Karpas-422 (cell line): ENCODE measurements at regions not wholly inside any gene's neighbourhood (a gene's known extent, or its start where the extent isn't known, plus 50 kb on each side); places are given as distances from the start of the nearest gene placed in this dataset.

Source experiments
- DNase-seq: peaks from one replicate; pipeline ENCODE4 v3.0.0-alpha.2; 2015
- H2AFZ ChIP-seq: fragments of 200-600 bp; sonication (generic); 2 replicates; pipeline ENCODE4 v1.6.1; 2014; ENCODE audit warnings: antibody characterized with exemption, low read length, mixed read lengths
- H3K27ac ChIP-seq: fragments of 200-600 bp; sonication (generic); 2 replicates; pipeline ENCODE4 v1.5.1; 2014; ENCODE audit warnings: mild to moderate bottlenecking, low read length, moderate library complexity
- H3K27me3 ChIP-seq: fragments of 200-600 bp; sonication (generic); 2 replicates; pipeline ENCODE4 v1.6.1; 2014; ENCODE audit warnings: low read length, mixed read lengths
- H3K36me3 ChIP-seq: fragments of 200-600 bp; sonication (generic); 2 replicates; pipeline ENCODE4 v1.6.1; 2014; ENCODE audit warnings: low read length, mixed read lengths; ENCODE audit not compliant: insufficient read depth
- H3K4me1 ChIP-seq: fragments of 200-600 bp; sonication (generic); 2 replicates; pipeline ENCODE4 v1.6.1; 2014; ENCODE audit warnings: mild to moderate bottlenecking, low read length, mixed read lengths
- H3K4me2 ChIP-seq: fragments of 200-600 bp; sonication (generic); 2 replicates; pipeline ENCODE4 v1.6.1; 2014; ENCODE audit warnings: low read length, low read depth, mild to moderate bottlenecking; ENCODE audit not compliant: poor library complexity, severe bottlenecking
- H3K4me3 ChIP-seq: fragments of 200-600 bp; sonication (generic); 2 replicates; pipeline ENCODE4 v1.5.1; 2014; ENCODE audit warnings: mild to moderate bottlenecking, antibody characterized with exemption, low read length, mixed read lengths
- H3K79me2 ChIP-seq: fragments of 200-600 bp; sonication (generic); 2 replicates; pipeline ENCODE4 v1.6.1; 2014; ENCODE audit warnings: mild to moderate bottlenecking, low read length, mixed read lengths
- H3K9ac ChIP-seq: fragments of 200-600 bp; sonication (generic); 2 replicates; pipeline ENCODE4 v1.6.0; 2014; ENCODE audit warnings: low read length
- H3K9me2 ChIP-seq: fragments of 200-600 bp; sonication (generic), shearing (Covaris generic); replicated peaks from 2 replicates; pipeline ENCODE4 v1.6.0; 2014; ENCODE audit warnings: mild to moderate bottlenecking, low read length, moderate library complexity; ENCODE audit not compliant: insufficient read depth
- H3K9me3 ChIP-seq: fragments of 300-700, 200-600 bp; sonication (generic); 2 replicates; pipeline ENCODE4 v1.6.1; 2014; ENCODE audit warnings: low read length, mixed read lengths
- H4K20me1 ChIP-seq: fragments of 200-600 bp; sonication (generic); 2 replicates; pipeline ENCODE4 v1.6.1; 2014; ENCODE audit warnings: mild to moderate bottlenecking, antibody characterized with exemption, low read length, low read depth; ENCODE audit not compliant: insufficient read depth

DNA sequence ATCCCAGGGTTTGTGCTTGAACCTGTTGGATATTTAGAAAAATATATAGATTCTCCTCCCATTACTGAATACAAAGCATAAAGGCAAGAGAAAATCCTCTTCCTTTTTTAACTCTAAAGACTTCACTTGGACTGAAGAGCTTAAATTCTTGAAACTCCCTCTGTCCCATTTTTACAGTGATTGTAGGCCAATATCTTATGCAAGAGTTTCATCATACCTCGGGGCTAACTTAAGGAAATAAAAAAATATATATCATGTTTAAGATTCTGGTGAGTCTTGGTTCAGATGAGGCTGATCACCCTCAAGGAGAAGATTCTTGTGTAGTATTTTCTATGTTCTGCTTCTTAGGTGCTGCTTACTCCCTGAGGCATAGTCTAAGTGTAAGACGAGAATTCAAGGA lies 1449.6 kb downstream of the C4orf33 start:
- Histone ChIP-seq H3K36me3 (no peaks in the 10 kb centered on the region), H3K9me3 (peaks cover 9% of the 10 kb centered on the region), H3K27me3 (no peaks in the 10 kb centered on the region), H3K27ac (no peak overlapping the region), H3K4me3 (no peak overlapping the region), H3K4me1 (no peaks in the 10 kb centered on the region), H3K9me2 (no peaks in the 10 kb centered on the region), H3K9ac (no peak overlapping the region), H3K4me2 (no peak overlapping the region), H3K79me2 (no peaks in the 10 kb centered on the region), H2AFZ (no peak overlapping the region), H4K20me1 (no peaks in the 10 kb centered on the region)
- DNase-seq, result no peak

DNA sequence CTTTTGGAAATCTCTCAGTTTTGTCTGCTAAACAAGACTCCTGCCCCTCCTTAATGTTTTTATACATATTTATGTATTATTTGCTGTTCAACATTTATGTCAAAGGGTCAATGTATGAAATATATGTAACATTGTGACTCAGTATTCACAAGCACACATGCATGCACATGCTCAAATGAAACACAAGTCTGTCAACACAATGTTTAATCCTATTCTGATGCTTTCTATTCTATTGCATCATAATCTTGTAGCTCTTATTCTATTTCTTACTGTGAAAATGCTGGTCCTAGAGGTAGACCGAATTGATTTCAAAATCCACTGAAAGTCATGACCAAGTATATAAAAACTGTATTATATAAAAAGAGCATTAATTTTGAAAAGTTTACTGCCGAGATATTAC lies 1463.3 kb downstream of the C4orf33 start:
- Histone ChIP-seq H3K27ac (no peak overlapping the region), H2AFZ (no peak overlapping the region), H3K4me2 (no peak overlapping the region), H3K4me3 (no peak overlapping the region), H4K20me1 (no peaks in the 10 kb centered on the region), H3K9me3 (peaks cover 12% of the 10 kb centered on the region), H3K79me2 (no peaks in the 10 kb centered on the region), H3K9me2 (no peaks in the 10 kb centered on the region), H3K4me1 (no peaks in the 10 kb centered on the region), H3K9ac (no peak overlapping the region), H3K27me3 (no peaks in the 10 kb centered on the region), H3K36me3 (no peaks in the 10 kb centered on the region)
- no peak for DNase-seq

DNA sequence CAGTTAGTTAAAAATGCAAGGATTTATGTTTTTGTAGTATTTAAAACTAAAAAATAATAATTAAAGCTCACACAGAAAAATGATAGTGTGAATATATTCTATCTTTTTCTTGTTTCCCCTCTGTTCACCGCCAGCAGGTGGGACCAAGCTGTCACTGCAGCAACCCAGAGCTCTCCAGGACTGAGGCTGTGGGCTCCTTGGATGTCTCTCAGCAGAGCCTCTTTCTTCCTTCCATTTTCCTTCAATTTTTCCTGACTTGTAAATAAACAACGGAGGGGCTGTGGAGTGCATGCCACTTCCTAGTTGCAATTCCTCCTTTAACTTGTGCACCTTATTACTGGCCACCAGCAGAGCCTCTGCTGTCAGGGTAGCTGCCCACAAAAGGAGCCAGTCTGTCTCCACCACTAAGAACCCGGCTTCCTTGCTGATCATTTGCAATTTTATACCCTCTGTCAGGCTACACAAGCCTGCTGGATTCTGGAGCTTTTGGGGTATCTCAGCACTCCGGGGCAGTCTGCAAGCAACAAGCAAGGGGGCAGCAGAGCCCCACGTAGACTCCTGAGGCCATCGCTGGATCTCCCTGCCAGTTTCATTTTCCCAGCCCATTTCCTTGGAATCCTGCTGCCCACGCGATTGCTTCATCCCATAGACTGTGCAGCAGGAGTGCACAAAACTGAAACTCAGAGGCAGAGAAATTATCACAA lies 1467.4 kb downstream of the C4orf33 start:
- DNase-seq, result no peak
- no peaks in the 10 kb centered on the region for H3K79me2 ChIP-seq
- no peak overlapping the region for H3K9ac ChIP-seq
- H4K20me1 ChIP-seq, result no peaks in the 10 kb centered on the region
- no peak overlapping the region for H3K27ac ChIP-seq
- H2AFZ ChIP-seq, result no peak overlapping the region
- no peak overlapping the region for H3K4me2 ChIP-seq
- no peak overlapping the region for H3K4me3 ChIP-seq
- H3K9me2 ChIP-seq, result no peaks in the 10 kb centered on the region
- H3K9me3 ChIP-seq, result peaks cover 7% of the 10 kb centered on the region; the same call in 1 of the 2 replicates
- no peaks in the 10 kb centered on the region for H3K27me3 ChIP-seq
- no peaks in the 10 kb centered on the region for H3K4me1 ChIP-seq
- no peaks in the 10 kb centered on the region for H3K36me3 ChIP-seq

- Histone ChIP-seq H3K9ac (no peak overlapping the region), H3K36me3 (no peaks in the 10 kb centered on the region), H3K9me2 (no peaks in the 10 kb centered on the region), H3K4me3 (no peak overlapping the region), H3K27me3 (no peaks in the 10 kb centered on the region), H3K79me2 (no peaks in the 10 kb centered on the region), H3K9me3 (peaks cover 12% of the 10 kb centered on the region; the same call in 1 of the 2 replicates), H4K20me1 (no peaks in the 10 kb centered on the region), H3K4me2 (no peak overlapping the region), H3K27ac (no peak overlapping the region), H3K4me1 (no peaks in the 10 kb centered on the region), H2AFZ (no peak overlapping the region)
- DNase-seq, result no peak
Observed at GRCh38 chr4:130563889-130564418, 1468.0 kb downstream of the C4orf33 start.

DNA sequence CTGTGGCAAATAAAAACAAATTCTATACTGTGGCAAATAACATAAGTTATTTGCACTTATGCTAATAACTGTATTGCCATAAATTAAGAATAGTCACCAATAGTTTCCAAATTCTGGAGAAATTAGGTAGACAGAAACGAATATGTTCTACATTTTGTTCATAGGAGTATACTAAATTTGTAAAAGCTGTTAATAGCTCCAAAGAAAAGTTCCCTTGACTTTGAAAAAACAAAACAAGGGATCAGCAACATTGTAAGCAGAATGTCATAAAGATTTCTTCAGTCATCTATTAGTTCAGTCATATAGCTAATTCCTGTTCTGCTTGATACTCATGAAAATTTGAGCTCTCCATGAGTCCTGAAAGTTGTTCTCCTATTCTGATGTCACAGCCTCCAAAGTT lies 1472.8 kb downstream of the C4orf33 start:
- no peak overlapping the region for H2AFZ ChIP-seq
- no peak for DNase-seq
- no peak overlapping the region for H3K4me3 ChIP-seq
- H3K36me3 ChIP-seq, result no peaks in the 10 kb centered on the region
- no peaks in the 10 kb centered on the region for H3K27me3 ChIP-seq
- H4K20me1 ChIP-seq, result no peaks in the 10 kb centered on the region
- H3K27ac ChIP-seq, result no peak overlapping the region
- no peaks in the 10 kb centered on the region for H3K4me1 ChIP-seq
- H3K4me2 ChIP-seq, result no peak overlapping the region
- no peaks in the 10 kb centered on the region for H3K79me2 ChIP-seq
- H3K9me3 ChIP-seq, result peaks cover 17% of the 10 kb centered on the region; the same call in 1 of the 2 replicates
- H3K9me2 ChIP-seq, result no peaks in the 10 kb centered on the region
- H3K9ac ChIP-seq, result no peak overlapping the region

DNA sequence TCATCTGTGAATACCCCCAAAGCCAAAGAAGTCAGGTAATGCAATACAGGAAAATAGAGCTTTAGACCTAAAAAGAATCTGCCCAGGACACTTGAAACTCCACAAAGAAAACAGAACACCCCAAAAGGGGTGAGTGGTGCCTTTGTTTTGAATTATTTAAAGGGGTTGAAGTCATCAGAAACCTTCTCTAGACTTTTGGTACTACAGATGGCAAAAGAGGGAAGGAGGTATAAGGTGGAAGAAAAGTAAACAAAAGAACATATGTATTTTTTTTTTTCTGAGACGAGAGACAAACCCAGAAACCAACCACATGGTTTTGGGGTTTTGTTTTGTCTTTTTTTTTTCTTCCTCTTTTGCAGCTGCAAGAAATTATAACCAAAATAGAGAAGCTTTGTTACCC lies 1477.8 kb downstream of the C4orf33 start:
- H3K9me3 ChIP-seq, result peaks cover 14% of the 10 kb centered on the region; the same call in 1 of the 2 replicates
- no peak overlapping the region for H3K4me2 ChIP-seq
- no peaks in the 10 kb centered on the region for H3K79me2 ChIP-seq
- H3K4me3 ChIP-seq, result no peak overlapping the region
- H3K9me2 ChIP-seq, result no peaks in the 10 kb centered on the region
- H3K27me3 ChIP-seq, result no peaks in the 10 kb centered on the region
- no peaks in the 10 kb centered on the region for H4K20me1 ChIP-seq
- H3K36me3 ChIP-seq, result no peaks in the 10 kb centered on the region
- no peak for DNase-seq
- H2AFZ ChIP-seq, result no peak overlapping the region
- no peak overlapping the region for H3K9ac ChIP-seq
- no peak overlapping the region for H3K27ac ChIP-seq
- no peaks in the 10 kb centered on the region for H3K4me1 ChIP-seq

- Histone ChIP-seq H3K4me2 (no peak overlapping the region), H4K20me1 (no peaks in the 10 kb centered on the region), H3K79me2 (no peaks in the 10 kb centered on the region), H3K27ac (no peak overlapping the region), H3K27me3 (no peaks in the 10 kb centered on the region), H3K9me3 (peaks cover 9% of the 10 kb centered on the region; the same call in 1 of the 2 replicates), H3K4me1 (no peaks in the 10 kb centered on the region), H3K36me3 (no peaks in the 10 kb centered on the region), H3K9me2 (no peaks in the 10 kb centered on the region), H2AFZ (no peak overlapping the region), H3K4me3 (no peak overlapping the region), H3K9ac (no peak overlapping the region)
- DNase-seq, result no peak
Observed at GRCh38 chr4:130574215-130574614, 1478.3 kb downstream of the C4orf33 start.

DNA sequence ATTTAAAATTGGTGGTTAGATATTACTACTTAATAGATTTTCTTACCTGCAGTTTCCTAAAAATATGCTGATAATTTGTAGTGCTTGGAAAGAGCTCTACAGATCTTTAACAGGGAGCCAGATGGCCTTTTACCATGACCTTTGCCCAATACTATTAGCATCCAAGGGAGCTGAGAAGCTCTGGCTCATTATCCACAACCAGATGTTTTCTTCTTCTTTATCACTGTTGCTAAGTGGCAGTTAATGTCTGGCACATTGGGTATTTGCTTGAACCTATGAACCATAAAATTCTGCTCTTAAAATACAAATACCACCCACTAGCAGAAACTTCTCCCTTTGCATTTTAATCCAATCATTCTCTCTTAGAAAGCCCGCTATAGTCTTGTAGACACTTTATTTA lies 1480.3 kb downstream of the C4orf33 start:
- no peak overlapping the region for H3K27ac ChIP-seq
- no peaks in the 10 kb centered on the region for H3K9me2 ChIP-seq
- H3K27me3 ChIP-seq, result no peaks in the 10 kb centered on the region

More for the DNA sequence above, 1480.3 kb downstream of the C4orf33 start:
- Histone ChIP-seq H3K79me2 (no peaks in the 10 kb centered on the region), H3K4me3 (no peak overlapping the region), H3K4me2 (no peak overlapping the region), H3K9me3 (peaks cover 8% of the 10 kb centered on the region; the same call in 1 of the 2 replicates), H2AFZ (no peak overlapping the region), H4K20me1 (no peaks in the 10 kb centered on the region), H3K9ac (no peak overlapping the region), H3K4me1 (no peaks in the 10 kb centered on the region), H3K36me3 (no peaks in the 10 kb centered on the region)
- no peak for DNase-seq
